Hypothalamus (tissue), 51 donors: ENCODE measurements at regions not wholly inside any gene's neighbourhood (a gene's known extent, or its start where the extent isn't known, plus 50 kb on each side); places are given as distances from the start of the nearest gene placed in this dataset.

Experiments used
- DNase-seq, 51 donors: peaks; one replicate each; lab custom pipeline; 2025; lab: John Stamatoyannopoulos, UW

DNA sequence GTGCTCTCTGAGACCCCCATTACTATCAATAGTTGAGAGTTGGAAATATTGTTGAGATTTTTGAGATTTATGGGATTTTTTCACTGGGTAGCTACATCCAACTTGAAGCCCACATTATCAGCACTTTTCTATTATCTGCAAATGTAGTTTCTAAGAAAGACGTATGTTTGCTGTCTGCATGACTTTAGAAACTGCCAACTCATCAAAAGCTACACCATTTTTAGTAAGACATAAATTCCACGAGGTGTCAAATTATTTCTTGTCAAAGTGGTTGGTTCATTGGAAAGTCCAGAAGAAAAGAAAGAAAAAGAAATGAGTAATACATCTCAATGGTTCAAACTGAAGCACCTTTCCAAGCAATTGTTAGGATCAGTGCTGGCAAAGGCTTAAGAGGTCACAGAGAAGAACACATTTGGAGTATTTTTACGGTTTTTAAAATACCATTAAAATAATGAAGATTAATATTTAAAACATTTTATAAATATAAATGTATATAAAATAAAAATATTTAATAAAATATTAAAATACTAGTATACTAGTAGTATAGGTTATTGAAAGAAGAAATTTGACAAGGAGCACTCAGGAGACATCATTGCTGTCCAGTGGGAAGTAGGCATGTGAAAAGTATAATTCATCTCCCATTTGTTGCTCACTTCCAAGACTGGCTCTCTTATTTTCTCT is 463.5 kb downstream of the TAFA4 start:
- no peak for DNase-seq

DNA sequence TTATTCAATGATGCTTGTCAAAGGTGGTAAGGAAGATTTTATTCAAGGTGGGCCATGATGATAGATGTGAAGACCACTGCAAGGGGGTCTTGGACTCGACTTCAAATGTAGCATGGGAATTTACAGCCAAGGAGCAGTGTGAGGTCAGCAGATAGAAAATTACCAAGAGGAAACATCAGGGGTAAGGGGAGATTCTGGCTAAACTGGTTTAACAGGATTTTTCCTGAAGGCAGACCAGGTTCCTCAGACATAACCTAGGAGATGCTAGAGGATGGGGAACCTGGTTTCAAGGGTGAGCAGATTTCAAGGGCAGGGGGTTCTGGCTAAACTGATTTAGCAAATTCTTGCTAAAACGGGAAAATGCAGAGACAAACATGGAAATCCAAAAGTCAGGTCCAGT is 464.9 kb downstream of the TAFA4 start:
- DNase-seq = no peak

DNA sequence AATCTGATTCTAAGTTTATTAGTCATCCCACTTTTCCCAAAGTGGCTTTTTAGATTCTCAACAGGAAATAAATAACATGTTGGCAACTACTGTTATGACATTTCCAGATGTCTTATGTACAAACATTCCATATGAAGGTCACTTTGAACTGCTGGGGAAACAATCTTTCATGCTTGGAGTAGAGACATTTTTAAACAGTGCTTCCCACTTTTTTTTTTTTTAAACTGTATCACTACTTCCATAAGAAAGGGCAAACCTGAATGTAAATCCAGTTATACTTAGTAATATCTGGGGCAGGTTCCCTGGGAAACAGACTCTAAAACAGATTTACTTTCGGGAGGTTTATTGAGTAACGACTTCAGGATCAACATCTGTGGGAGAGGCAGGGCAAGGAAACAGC is 473.8 kb downstream of the TAFA4 start:
- no peak for DNase-seq

DNA sequence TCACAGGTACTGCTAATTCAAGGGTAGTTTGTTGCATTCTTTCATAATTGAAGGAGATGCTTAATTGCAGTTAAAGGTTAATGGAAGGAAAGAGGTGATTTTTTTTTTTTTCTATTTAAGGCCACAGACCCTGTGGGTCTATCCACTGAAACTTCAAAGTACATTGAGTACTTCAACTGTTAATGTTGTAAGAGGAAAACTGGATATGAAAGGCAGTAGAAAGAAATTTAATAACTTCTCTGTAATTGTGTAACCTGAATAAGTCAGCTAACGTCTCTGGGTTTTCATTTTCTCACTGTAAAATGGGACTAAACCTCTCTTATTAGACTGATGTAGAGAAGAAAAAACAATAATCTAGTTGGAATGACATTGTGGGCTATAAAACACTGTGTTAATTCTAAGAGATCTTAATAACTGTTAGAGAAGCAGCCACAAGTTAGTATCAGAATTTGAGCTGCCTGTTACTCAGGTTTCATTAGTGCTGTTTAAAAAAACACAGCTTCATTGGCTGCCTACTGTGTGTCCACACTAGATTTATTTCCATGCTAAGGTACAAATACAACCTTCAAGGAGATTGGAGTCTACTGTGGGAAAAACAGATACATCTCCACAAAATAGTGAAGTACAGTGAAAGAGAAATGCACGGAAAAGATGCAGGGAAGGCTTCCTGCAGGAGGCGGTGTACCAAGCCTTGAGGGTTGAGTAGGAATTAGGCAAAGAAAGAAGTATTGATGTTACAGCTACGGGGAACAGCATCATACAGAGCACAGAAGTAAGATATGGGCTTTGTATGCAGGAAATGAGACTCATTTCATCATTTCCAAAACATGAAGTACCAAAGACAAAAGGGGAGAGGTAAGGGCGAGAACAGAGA is 483.6 kb downstream of the TAFA4 start:
- no peak for DNase-seq

DNA sequence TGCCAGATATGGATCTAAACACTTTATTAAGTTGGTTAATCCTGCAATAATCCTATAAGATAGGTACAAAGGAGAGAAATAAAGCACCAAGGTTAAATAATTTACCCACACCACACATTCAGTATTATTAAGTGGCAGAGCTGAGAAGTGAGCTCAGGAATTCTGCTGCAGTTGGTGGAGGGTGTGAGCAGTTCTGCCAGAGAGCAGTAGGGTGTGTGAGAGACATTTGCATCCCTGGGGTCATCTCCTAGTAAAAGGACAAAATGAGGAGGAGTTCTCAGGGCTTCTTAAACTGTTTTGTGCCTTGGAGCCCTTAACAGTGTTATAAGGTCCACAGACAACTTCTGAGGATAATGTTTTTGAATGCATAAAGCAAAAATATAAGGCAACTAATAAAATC is 484.5 kb downstream of the TAFA4 start:
- DNase-seq = no peak

DNA sequence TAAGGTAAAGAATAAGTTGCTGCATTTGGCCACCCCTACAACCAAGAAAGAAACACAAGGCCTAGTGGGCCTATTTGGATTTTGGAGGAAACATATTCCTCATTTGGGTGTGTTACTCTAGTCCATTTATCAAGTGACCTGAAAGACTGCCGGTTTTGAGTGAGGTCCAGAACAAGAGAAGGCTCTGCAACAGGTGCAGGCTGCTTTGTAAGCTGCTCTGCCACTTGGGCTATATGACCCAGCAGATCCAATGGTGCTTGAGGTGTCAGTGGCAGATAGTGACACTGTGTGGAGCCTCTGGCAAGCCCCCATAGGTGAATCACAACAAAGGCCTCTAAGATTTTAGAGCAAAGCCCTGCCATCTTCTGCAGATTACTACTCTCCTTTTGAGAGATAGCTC is 491.3 kb downstream of the TAFA4 start:
- no peak for DNase-seq

DNA sequence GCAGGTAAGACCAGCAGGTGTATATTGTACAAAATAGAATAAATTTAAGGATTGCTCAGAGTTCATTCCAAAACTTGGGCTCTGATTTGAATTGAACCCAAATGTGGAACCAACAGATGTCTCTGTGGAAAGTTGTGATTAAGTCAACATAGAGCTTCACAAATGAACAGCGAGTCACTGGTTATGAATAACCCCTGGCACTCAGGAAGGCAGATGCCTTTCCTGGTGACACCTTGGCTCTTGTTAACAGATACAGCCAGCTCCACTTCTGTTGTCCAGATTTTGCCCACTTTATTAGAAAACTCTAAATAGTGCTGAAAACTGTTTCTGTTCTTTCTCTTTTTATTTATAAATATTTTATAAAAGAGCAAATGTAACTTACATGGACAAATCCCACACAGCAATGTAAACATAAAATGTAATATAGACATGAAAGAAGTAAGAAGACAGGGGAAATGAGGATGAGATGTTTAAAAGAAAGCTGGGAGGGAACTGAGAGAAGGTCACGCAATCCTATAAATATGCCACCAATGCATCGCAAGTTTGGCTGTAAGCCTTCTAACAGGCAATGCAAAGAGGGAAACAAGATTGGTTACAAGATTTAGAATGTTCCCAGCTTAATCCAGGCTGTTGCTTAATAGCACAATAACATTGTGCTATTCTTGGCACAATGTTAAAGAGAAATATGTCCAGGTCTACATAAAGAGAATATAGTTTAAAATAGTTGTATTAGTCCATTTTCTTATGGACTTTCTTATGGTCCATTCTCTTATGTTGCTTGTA is 495.5 kb downstream of the TAFA4 start:
- DNase-seq = no peak

DNA sequence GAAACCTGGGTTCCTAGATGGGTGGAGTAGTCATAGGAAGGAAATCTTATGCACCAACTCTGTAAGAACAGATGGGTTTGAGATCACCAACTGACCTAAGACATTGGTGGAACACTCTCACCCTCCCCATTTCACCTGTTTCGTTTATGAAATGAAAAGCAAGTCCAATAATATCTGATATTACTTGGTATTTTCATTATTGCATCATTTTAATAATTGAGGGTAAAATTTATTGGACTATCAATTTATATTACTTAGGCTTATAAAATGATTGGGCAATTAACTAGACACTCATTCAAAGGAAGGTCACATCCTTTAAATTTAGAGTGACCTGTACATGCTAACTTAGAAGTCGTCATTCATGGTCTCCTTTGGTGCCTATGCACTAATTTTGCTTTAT is 503.9 kb downstream of the TAFA4 start:
- no peak for DNase-seq

DNA sequence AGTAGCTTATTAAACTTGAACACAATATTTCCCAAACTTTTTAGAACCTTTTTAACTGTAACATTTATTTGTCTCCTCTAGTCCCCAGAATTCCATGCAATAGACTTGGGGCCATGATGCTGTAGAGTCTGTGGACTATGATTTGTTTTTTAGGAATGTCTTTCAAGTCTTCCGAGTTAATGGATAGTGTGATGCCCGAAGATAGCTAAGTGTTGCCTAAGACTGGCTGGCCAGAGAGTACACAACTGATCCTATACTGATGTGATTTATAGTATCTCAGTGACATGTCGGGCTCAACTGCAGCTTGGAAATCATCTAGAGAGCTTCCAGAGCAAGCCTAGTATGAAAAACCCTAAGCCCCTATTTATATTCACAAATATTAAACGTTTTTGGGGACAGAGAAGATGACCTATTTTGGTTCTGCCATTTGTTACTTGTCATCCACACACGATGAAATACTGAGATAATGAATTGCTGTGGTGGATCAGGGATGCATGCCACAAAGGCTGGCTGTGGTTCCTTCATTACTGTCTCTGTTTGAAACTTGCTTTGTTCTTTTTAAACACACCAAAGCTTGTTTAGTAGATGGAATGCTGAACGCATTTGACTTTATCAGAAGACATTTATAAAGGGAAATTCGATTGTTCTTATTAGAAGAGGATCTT is 507.4 kb downstream of the TAFA4 start:
- DNase-seq = no peak

DNA sequence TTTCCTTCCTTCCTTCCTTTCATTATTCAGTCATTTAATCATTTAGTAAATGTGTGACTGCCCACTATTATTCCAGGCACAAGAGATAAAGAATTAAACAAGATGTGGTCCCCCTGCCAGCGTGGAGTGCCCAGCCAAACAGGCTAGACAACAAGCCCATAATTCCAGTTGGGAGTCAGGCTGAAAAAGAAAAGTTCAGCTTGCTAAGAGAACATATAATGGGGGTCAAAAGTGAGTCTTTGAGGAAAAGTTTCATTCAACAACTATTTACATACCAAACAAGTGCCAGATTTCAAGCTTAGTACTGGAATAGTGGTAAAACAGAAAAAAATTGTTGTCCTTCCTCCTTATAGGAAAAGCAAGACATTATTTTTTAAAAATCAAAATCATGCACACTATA is 523.7 kb downstream of the TAFA4 start:
- no peak for DNase-seq

DNA sequence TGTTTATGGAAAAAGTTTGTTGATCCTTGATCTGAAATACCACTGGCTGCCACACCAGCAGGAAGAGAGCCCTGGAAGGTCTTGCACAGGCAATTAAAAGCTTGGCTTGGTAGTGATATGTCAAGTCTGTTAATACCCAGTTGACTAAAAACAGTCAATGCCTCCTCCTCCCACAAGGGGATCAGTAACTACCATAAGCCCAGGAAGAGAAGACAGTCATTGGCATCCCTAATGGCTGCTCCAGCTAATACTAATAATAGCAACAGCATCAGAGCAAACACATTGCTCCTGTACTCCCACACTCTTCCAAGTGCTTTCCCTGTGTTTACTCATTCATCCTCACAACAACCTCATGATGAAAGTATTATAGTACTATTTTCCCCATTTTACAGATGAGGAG is 528.6 kb downstream of the TAFA4 start:
- DNase-seq = no peak

DNA sequence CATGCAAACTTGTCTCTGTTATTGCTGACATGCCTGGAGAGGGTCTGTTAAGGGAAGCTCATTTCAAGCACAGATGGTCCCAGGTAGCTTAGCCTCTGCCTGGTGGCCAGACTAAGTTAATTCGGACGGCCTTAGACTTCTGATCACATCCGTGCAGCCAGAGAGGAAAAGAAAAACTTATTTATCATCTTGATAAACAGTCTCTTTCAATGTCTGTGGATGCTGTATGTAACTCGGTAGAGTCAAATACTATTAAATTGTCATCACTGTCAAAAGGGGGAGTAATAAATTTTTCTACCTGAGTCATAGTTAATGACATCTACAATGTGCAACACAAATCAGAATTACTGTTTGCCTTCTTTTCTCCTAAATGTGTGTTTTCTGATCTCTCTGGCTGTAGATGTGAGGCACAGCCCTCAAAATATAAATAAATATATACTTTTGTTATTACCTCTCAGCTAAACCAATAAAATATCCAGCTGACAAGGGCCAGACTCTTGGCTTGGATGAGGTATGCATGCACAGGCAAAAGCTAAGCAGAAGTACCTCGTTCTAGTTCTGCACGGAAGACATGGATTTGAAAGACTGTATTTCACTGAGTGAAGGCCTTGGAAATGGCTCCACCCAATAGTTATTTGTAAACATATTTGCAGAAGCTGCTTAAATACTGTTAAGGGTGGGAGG is 530.0 kb downstream of the TAFA4 start:
- DNase-seq = no peak

DNA sequence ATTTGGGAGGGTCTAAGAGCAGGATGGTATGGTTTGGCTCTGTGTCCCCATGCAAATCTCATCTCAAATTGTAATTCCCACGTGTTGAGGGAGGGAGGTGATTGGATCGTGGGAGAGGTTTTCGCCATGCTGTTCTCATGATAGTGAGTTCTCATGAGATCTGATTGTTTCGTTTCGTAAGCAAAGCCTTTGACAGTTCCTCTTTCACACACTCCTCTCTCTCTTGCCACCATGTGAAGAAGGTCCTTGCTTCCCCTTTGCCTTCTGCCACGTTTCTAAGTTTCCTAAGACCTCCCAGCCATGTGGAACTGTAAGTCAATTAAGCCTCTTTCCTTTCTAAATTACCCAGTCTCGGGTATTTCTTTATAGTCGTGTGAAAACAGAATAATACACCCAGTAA is 553.7 kb downstream of the TAFA4 start:
- no peak for DNase-seq

DNA sequence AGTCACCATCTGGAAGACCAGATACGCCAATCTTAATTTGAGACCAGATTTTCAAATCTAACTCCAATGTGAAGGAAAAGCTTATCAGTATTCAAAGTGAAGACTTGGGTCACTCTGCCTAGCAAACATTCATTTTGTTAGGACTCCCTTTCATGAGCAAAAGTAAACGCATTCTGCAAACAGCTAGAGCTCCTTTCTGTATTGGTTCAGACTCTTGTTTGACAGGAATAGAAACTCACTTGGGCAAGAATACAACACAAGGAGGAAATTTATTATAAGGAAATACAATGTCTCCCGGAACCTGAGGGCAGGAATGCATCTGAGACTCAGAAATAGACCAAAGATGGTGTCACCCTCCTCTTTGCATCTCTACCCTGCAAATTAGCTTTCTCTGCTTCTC is 558.6 kb downstream of the TAFA4 start:
- no peak for DNase-seq

DNA sequence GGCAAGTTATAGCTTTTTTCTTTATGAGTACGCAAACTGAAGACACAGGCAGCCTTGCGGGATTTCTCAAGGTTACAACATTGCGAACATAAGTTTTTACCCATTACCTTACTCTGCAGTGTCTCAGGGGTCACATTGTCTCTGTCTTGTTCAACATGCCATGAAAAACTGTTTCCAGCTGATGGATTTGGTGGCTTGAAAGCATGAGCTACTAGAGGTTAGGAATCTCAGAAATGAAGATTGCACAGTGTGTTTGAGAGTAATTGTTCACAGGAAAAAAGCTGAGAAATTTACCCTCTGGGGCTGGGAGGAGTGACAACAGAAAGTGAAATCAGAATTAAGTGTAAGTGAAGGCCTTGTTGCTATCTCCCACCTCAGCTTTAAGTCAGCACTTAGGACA is 568.6 kb downstream of the TAFA4 start:
- DNase-seq = no peak

DNA sequence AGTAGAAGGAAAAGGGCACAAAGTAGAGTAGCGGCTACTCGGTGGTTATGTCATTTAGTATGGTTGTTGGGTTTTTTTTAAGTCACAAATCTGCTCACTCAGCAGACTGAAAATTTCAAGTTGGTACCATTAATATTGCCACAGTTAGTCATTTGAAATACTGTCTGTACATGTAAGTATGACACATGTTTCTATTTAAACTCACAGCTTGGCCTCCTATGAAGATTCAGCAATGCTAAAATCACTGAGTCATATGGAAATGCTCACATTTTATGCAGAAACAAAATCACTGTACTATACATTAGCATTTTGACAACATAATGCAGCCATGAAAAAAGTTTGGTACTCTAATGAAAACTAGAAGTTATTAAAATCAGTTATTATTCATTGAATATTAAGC is 571.9 kb downstream of the TAFA4 start:
- no peak for DNase-seq

DNA sequence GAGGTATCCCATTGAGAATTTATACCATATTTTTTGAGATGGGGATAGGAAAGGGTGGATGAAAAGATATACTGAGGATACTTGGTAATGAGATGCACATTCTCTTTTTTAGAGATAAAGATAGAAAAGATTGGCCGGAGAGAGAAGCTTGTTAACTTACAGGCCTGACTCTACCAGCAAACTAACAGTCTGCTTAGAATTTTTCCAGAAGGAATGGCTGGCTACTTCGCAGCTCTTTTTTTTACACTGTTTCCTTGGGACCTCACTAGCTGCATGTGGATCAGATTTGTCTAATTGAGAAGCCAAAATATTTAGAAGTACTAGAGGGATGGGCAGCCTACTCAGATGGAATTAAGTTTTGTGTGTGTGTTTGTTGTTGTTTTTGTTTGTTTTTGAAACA is 586.6 kb downstream of the TAFA4 start:
- DNase-seq = no peak

DNA sequence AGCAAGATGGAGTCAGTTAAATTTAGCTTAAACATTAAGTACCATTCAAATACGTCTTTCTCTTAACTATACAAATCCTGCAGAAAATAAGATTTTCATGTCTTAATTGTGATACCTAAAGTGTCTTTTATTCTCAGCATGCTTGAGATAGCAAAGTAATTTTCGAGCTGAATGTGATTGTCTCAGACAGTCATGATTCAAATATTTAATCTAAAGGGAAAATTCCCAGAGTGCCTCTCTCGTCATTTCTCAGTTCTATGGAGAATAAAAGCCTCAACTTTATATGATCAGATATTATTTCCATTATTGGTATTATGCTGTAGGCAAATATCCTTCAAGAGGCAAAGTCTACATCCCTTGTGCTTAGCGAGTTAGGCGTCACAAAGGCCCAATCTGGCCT is 589.9 kb downstream of the TAFA4 start:
- no peak for DNase-seq

DNA sequence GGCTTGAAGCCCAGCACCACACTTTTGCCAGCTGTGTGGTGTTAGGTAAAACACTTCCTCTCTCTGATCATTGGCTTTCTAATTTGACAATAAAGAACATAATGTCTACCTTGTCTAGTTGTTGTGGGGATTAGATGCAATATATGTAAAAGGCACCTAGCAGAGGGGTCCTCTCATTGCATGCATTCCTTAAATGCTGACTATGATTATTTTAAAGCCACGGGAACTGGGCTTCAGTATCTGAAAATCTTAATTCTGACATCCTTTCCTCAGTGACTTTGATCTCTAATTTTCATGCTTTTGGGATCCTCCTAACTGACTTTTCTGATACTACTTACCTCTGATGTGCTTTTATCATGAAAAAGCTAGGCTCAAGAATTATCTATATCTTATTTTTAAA is 596.3 kb downstream of the TAFA4 start:
- DNase-seq = no peak

DNA sequence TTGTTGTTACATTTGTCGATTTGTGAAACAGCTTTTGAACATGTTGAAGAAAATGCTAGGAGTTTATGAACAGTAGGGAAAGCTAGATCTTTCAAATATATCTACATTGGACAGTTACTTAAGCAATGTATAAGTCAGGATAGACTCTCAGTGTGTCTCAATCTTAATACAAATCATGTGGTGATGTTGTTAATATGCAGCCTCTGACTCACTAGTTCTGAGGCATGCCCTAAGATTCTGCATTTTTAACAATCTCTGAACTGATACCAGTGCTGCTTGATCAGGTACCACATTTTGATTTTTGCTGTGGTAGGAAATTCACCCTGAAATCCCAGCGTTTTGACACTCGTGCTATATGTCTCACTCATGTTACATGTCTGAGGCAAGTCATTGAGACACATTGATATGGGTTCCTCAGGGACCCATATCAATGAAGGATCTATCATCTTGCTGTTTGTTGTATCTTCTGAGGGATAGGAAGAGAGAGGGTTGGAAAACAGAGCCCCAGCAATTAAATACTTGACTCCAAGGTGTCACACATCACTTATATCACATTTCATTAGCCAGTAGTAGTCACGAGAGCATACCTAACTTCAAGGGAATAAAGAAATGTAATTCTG is 597.9 kb downstream of the TAFA4 start:
- DNase-seq = no peak
